Right lobe of liver (tissue), 6 donors: ENCODE measurements at regions not wholly inside any gene's neighbourhood (a gene's known extent, or its start where the extent isn't known, plus 50 kb on each side); places are given as distances from the start of the nearest gene placed in this dataset.
A peak's percentile ranks its signal among the peaks of the same experiment; 100 is the strongest.

ENCODE experiments used
- ATAC-seq, 4 donors: fragments of 200-7000 bp; cut with Tn5 transposase; one replicate each; pipeline ENCODE4 v1.9.1; 2020; ENCODE audit warnings: mild to moderate bottlenecking in 4 of 4, moderate library complexity in 4 of 4
- DNase-seq, 3 donors: peaks; one replicate each; pipeline ENCODE4 v3.0.0-alpha.2; 2020
- H3K27ac ChIP-seq, 3 donors: fragments of 200-600 bp; one replicate each; pipeline ENCODE4 v1.8.0; 2022
- H3K27me3 ChIP-seq, 2 donors: fragments of 200-600 bp; one replicate each; pipeline ENCODE4 v1.8.0; 2022
- H3K36me3 ChIP-seq, 4 donors: fragments of 200-600 bp; sonication (generic) in 1 of 4; one replicate each; pipeline versions ENCODE4 v1.5.1 to v1.8.0; 2017 to 2022; ENCODE audit warnings: control low read depth in 1 of 4
- H3K4me1 ChIP-seq, 4 donors: fragments of 200-600 bp; sonication (generic) in 1 of 4; one replicate each; pipeline versions ENCODE4 v1.5.1 to v1.8.0; 2017 to 2022; ENCODE audit warnings: control low read depth in 1 of 4
- H3K4me3 ChIP-seq, 3 donors: fragments of 200-600 bp; one replicate each; pipeline ENCODE4 v1.8.0; 2022
- H3K9me3 ChIP-seq, 4 donors: fragments of 200-600 bp; sonication (generic) in 1 of 4; one replicate each; pipeline versions ENCODE4 v1.5.1 to v1.8.0; 2017 to 2022; ENCODE audit warnings: control low read depth in 1 of 4
- CTCF ChIP-seq, 4 donors: fragments of 200-600 bp in 3 of 4; fragments of 450-650 bp in 1 of 4; IDR thresholded peaks; one replicate each; pipeline versions ENCODE4 v1.5.1 to v1.8.0; 2016 to 2022; ENCODE audit warnings: antibody characterized with exemption in 4 of 4, mild to moderate bottlenecking in 2 of 4
- POLR2A ChIP-seq: fragments of 450-650 bp; IDR thresholded peaks from one replicate; pipeline ENCODE4 v1.6.1; 2017; ENCODE audit warnings: antibody characterized with exemption, mild to moderate bottlenecking
- WGBS: methylation state at CpG from one replicate; pipeline ENCODE4 v1.1.6; 2018; ENCODE audit warnings: low coverage, low lambda C conversion rate; ENCODE audit not compliant: insufficient coverage; ENCODE audit errors: missing lambda C conversion rate; 5-methylcytosine and 5-hydroxymethylcytosine counted together
- intact Hi-C, 2 donors: fragments of 100-400 bp; cut with DNase I; formaldehyde crosslinking; loops; one replicate each; pipeline versions ENCODE4 v1.11.2 to v1.14.1; 2022
- donor health status: DM: no; HTN: yes; CAD: no.
- donor health status: DM: no; HTN: no; CAD: no.
- donor health status: DM: no; HTN: no; CAD: no.
- donor health status: DM: no; HTN: yes; CAD: no.
- donor health status: DM: no; HTN: yes; CAD: no.

- no peak overlapping the region for H3K27ac ChIP-seq
- no peak overlapping the region for H3K4me3 ChIP-seq
- 40% methylated on average over 12 of the region's 12 CpGs for WGBS
- ATAC-seq (peak; percentile 13 to 64 (median 48)), DNase-seq (no peak)
- no peaks in the 10 kb centered on the region for H3K27me3 ChIP-seq
- intact Hi-C loops = no loop called here
- no peaks in the 10 kb centered on the region for H3K9me3 ChIP-seq
- H3K4me1 ChIP-seq = no peaks in the 10 kb centered on the region
- no peak for TF ChIP-seq POLR2A
- no peak for TF ChIP-seq CTCF (IDR thresholded peaks at IDR 0.05)
- H3K36me3 ChIP-seq = no peaks in the 10 kb centered on the region
Measured at GRCh38 chr3:194879126-194879877, 193.6 kb downstream of the FAM43A start.

- intact Hi-C loops = no loop called here
- Histone ChIP-seq H3K27me3 (no peaks in the 10 kb centered on the region), H3K4me1 (no peaks in the 10 kb centered on the region), H3K27ac (peak overlapping the region in 1 of 3 donors; percentile 4), H3K36me3 (no peaks in the 10 kb centered on the region), H3K9me3 (no peaks in the 10 kb centered on the region), H3K4me3 (no peak overlapping the region)
- WGBS = 36% methylated on average over 7 of the region's 12 CpGs
- peak; percentile 36 to 71 (median 61) for ATAC-seq
- DNase-seq = no peak
- TF ChIP-seq POLR2A = no peak
- no peak for TF ChIP-seq CTCF (IDR thresholded peaks at IDR 0.05)
Measured at GRCh38 chr3:194879991-194880939, 194.6 kb downstream of the FAM43A start.

GRCh38 chr3:194880940-194881925 is 195.6 kb downstream of the FAM43A start:
- TF ChIP-seq POLR2A = no peak
- TF ChIP-seq CTCF (IDR thresholded peaks at IDR 0.05) = no peak
- no peaks in the 10 kb centered on the region for H3K36me3 ChIP-seq
- no peaks in the 10 kb centered on the region for H3K4me1 ChIP-seq
- H3K27ac ChIP-seq = no peak overlapping the region
- intact Hi-C loops = no loop called here
- no peak for DNase-seq
- H3K4me3 ChIP-seq = no peak overlapping the region
- no peaks in the 10 kb centered on the region for H3K9me3 ChIP-seq
- ATAC-seq = no peak
- 54% methylated on average over 5 of the region's 12 CpGs for WGBS
- no peaks in the 10 kb centered on the region for H3K27me3 ChIP-seq

- no peaks in the 10 kb centered on the region for H3K9me3 ChIP-seq
- H3K27me3 ChIP-seq = no peaks in the 10 kb centered on the region
- 56% methylated on average over 3 of the region's 6 CpGs for WGBS
- no peak overlapping the region for H3K4me3 ChIP-seq
- DNase-seq (no peak), ATAC-seq (peak in 3 of 4 donors; percentile 40 to 60 (median 58))
- TF ChIP-seq POLR2A (no peak), CTCF (IDR thresholded peaks at IDR 0.05) (no peak)
- no peaks in the 10 kb centered on the region for H3K4me1 ChIP-seq
- H3K27ac ChIP-seq = no peak overlapping the region
- no peaks in the 10 kb centered on the region for H3K36me3 ChIP-seq
- intact Hi-C loops = no loop called here
Measured at GRCh38 chr3:194884649-194885315, 199.1 kb downstream of the FAM43A start.
